Cardiac muscle cell (in vitro differentiated cells and primary cell): ENCODE measurements at regions not wholly inside any gene's neighbourhood (a gene's known extent, or its start where the extent isn't known, plus 50 kb on each side); places are given as distances from the start of the nearest gene placed in this dataset.
"Not testable (repeated sequence)": the region's sequence is repeated elsewhere in the genome, so short reads cannot be mapped to it uniquely, and the experiment has no call there.

Source experiments
- DNase-seq, 2 donors: peaks; one replicate each; pipeline versions ENCODE4 v3.0.0 to v3.0.0-alpha.2; 2010 to 2017; ENCODE audit warnings: low read depth in 1 of 2, low spot score in 1 of 2
- H3K27ac ChIP-seq: fragments of 200-600 bp; sonication (generic); 2 replicates; pipeline ENCODE4 v1.5.1; 2016
- H3K27me3 ChIP-seq: fragments of 200-600 bp; sonication (generic); 2 replicates; pipeline ENCODE4 v1.6.0; 2016; ENCODE audit warnings: control low read depth
- H3K36me3 ChIP-seq: fragments of 200-600 bp; sonication (generic); 2 replicates; pipeline ENCODE4 v1.5.1; 2016; ENCODE audit warnings: control low read depth
- H3K4me1 ChIP-seq: fragments of 200-600 bp; sonication (generic); 2 replicates; pipeline ENCODE4 v1.8.1; 2017; ENCODE audit warnings: low read depth, mild to moderate bottlenecking, mixed run types
- H3K4me3 ChIP-seq: fragments of 200-600 bp; sonication (generic); 2 replicates; pipeline ENCODE4 v1.5.1; 2016; ENCODE audit warnings: mild to moderate bottlenecking
- H3K9me3 ChIP-seq: fragments of 200-600 bp; sonication (generic); 2 replicates; pipeline ENCODE4 v1.5.1; 2017; ENCODE audit warnings: low read depth, mild to moderate bottlenecking, control low read depth
- CTCF ChIP-seq: IDR thresholded peaks from 2 replicates; pipeline ENCODE4 v1.5.1; 2012; ENCODE audit warnings: low read depth, mild to moderate bottlenecking, low read length

- H3K27me3 ChIP-seq = no peaks in the 10 kb centered on the region
- H3K9me3 ChIP-seq = no peaks in the 10 kb centered on the region
- DNase-seq = no peak
- TF ChIP-seq CTCF = no peak
- no peak overlapping the region for H3K4me3 ChIP-seq
- H3K36me3 ChIP-seq = no peaks in the 10 kb centered on the region
- H3K4me1 ChIP-seq = no peaks in the 10 kb centered on the region
- no peak overlapping the region for H3K27ac ChIP-seq
Measured at GRCh38 chr4:132417220-132417619, 731.9 kb upstream of the PCDH10 start.

- Histone ChIP-seq H3K27ac (no peak overlapping the region), H3K9me3 (no peaks in the 10 kb centered on the region), H3K4me1 (no peaks in the 10 kb centered on the region), H3K36me3 (no peaks in the 10 kb centered on the region), H3K4me3 (no peak overlapping the region), H3K27me3 (no peaks in the 10 kb centered on the region)
- TF ChIP-seq CTCF = no peak
- DNase-seq = no peak
Measured at GRCh38 chr4:132427125-132427524, 722.0 kb upstream of the PCDH10 start.

- H3K36me3 ChIP-seq = no peaks in the 10 kb centered on the region
Measured at GRCh38 chr4:132437117-132437516, 712.0 kb upstream of the PCDH10 start.

GRCh38 chr4:132445386-132445785 is 703.7 kb upstream of the PCDH10 start:
- no peak overlapping the region for H3K27ac ChIP-seq
- TF ChIP-seq CTCF = no peak

More at GRCh38 chr4:132437117-132437516, 712.0 kb upstream of the PCDH10 start:
- no peak overlapping the region for H3K4me3 ChIP-seq
- no peaks in the 10 kb centered on the region for H3K9me3 ChIP-seq
- TF ChIP-seq CTCF = no peak
- H3K27me3 ChIP-seq = no peaks in the 10 kb centered on the region
- H3K4me1 ChIP-seq = no peaks in the 10 kb centered on the region
- no peak overlapping the region for H3K27ac ChIP-seq
- no peak for DNase-seq

GRCh38 chr4:132457987-132458386 is 691.1 kb upstream of the PCDH10 start:
- not testable (repeated sequence) for H3K27ac ChIP-seq, H3K27me3 ChIP-seq, H3K9me3 ChIP-seq, DNase-seq, H3K4me3 ChIP-seq, H3K36me3 ChIP-seq, H3K4me1 ChIP-seq

More at GRCh38 chr4:132445386-132445785, 703.7 kb upstream of the PCDH10 start:
- no peak overlapping the region for H3K4me3 ChIP-seq
- H3K36me3 ChIP-seq = no peaks in the 10 kb centered on the region
- no peaks in the 10 kb centered on the region for H3K27me3 ChIP-seq
- no peaks in the 10 kb centered on the region for H3K4me1 ChIP-seq
- H3K9me3 ChIP-seq = no peaks in the 10 kb centered on the region
- no peak for DNase-seq

GRCh38 chr4:132479543-132479942 is 669.6 kb upstream of the PCDH10 start:
- H3K27me3 ChIP-seq = no peaks in the 10 kb centered on the region
- H3K36me3 ChIP-seq = no peaks in the 10 kb centered on the region
- no peak for TF ChIP-seq CTCF
- no peaks in the 10 kb centered on the region for H3K4me1 ChIP-seq
- no peak for DNase-seq
- no peak overlapping the region for H3K27ac ChIP-seq
- H3K4me3 ChIP-seq = no peak overlapping the region
- H3K9me3 ChIP-seq = no peaks in the 10 kb centered on the region
